ENCODE measurements at regions not wholly inside any gene's neighbourhood (a gene's known extent, or its start where the extent isn't known, plus 50 kb on each side); places are given as distances from the start of the nearest gene placed in this dataset.

GRCh38 chr1:30400507-30400906 is 322.9 kb downstream of the MATN1 start:
- DNase-seq: no peak

- DNase-seq: no peak
These were observed 324.4 kb downstream of the MATN1 start for GRCh38 chr1:30399026-30399425.

GRCh38 chr1:30397576-30397975 is 325.8 kb downstream of the MATN1 start:
- no peak for DNase-seq

- no peak for DNase-seq
These were observed 327.8 kb downstream of the MATN1 start for GRCh38 chr1:30395631-30396030.

GRCh38 chr1:30388386-30388785 is 335.0 kb downstream of the MATN1 start:
- no peak for DNase-seq

- DNase-seq: no peak
These were observed 337.0 kb downstream of the MATN1 start for GRCh38 chr1:30386156-30386926.

GRCh38 chr1:30385246-30385995 is 338.0 kb downstream of the MATN1 start:
- DNase-seq: no peak

GRCh38 chr1:30384286-30385245 is 338.8 kb downstream of the MATN1 start:
- DNase-seq: no peak

GRCh38 chr1:30383221-30383711 is 340.1 kb downstream of the MATN1 start:
- DNase-seq: no peak

- no peak for DNase-seq
These were observed 340.9 kb downstream of the MATN1 start for GRCh38 chr1:30382496-30382895.

- DNase-seq: no peak
These were observed 341.6 kb downstream of the MATN1 start for GRCh38 chr1:30381671-30382365.

- DNase-seq: no peak
These were observed 342.1 kb downstream of the MATN1 start for GRCh38 chr1:30381266-30381665.

GRCh38 chr1:30380625-30380984 is 342.8 kb downstream of the MATN1 start:
- no peak for DNase-seq

GRCh38 chr1:30379684-30380624 is 343.4 kb downstream of the MATN1 start:
- peak; percentile 32 for DNase-seq

- DNase-seq: no peak
These were observed 344.3 kb downstream of the MATN1 start for GRCh38 chr1:30378991-30379581.

GRCh38 chr1:30378003-30378596 is 345.3 kb downstream of the MATN1 start:
- DNase-seq: no peak

GRCh38 chr1:30377230-30378002 is 346.0 kb downstream of the MATN1 start:
- no peak for DNase-seq

GRCh38 chr1:30376054-30376697 is 347.2 kb downstream of the MATN1 start:
- DNase-seq: no peak

GRCh38 chr1:30375156-30375555 is 348.2 kb downstream of the MATN1 start:
- DNase-seq: no peak
